MCF 10A (cell line): ENCODE measurements at regions not wholly inside any gene's neighbourhood (a gene's known extent, or its start where the extent isn't known, plus 50 kb on each side); places are given as distances from the start of the nearest gene placed in this dataset.
A peak's percentile ranks its signal among the peaks of the same experiment; 100 is the strongest.

ENCODE experiments used
- BruUV-seq: library from RNA; stranded (reverse); fragments of 400-500 nt; replicated peaks from 2 replicates; lab custom pipeline; 2021; lab: Mats Ljungman, UMichigan
- CTCF ChIA-PET: fragments of 300-600 bp; sonication (Branson Sonifier 250); formaldehyde crosslinking; extraction: SDS; loops from one replicate; lab custom pipeline; 2021; ENCODE audit warnings: antibody characterized with exemption, inconsistent platforms; lab: Yijun Ruan, JAX
- POLR2A ChIA-PET: fragments of 300-600, 350-650 bp; sonication (Branson Sonifier 250); formaldehyde crosslinking; extraction: SDS; loops from one replicate; lab custom pipeline; 2020; ENCODE audit warnings: antibody characterized with exemption, inconsistent platforms; lab: Yijun Ruan, JAX
- DNase-seq: peaks from one replicate; pipeline ENCODE4 v3.0.0-alpha.2; 2018; ENCODE audit not compliant: unreplicated experiment
- H3K27ac Mint-ChIP-seq: one replicate; pipeline ENCODE4 v1.8.0; 2022; ENCODE audit warnings: mild to moderate bottlenecking, low read depth, mixed read lengths; ENCODE audit not compliant: unreplicated experiment
- H3K27me3 Mint-ChIP-seq: one replicate; pipeline ENCODE4 v1.8.0; 2022; ENCODE audit warnings: mixed read lengths; ENCODE audit not compliant: insufficient read depth, unreplicated experiment
- H3K36me3 Mint-ChIP-seq: one replicate; pipeline ENCODE4 v1.8.0; 2022; ENCODE audit warnings: mild to moderate bottlenecking, moderate library complexity, mixed read lengths; ENCODE audit not compliant: insufficient read depth, unreplicated experiment
- H3K4me1 Mint-ChIP-seq: one replicate; pipeline ENCODE4 v1.8.0; 2022; ENCODE audit warnings: mixed read lengths; ENCODE audit not compliant: insufficient read depth, unreplicated experiment
- H3K4me3 Mint-ChIP-seq: one replicate; pipeline ENCODE4 v1.8.0; 2022; ENCODE audit warnings: mild to moderate bottlenecking, moderate library complexity, mixed read lengths; ENCODE audit not compliant: unreplicated experiment
- H3K9me3 Mint-ChIP-seq: one replicate; pipeline ENCODE4 v1.8.0; 2022; ENCODE audit warnings: mixed read lengths; ENCODE audit not compliant: unreplicated experiment
- intact Hi-C: fragments of 100-400 bp; cut with micrococcal nuclease; formaldehyde crosslinking; loops from 2 replicates; pipeline ENCODE4 v1.14.1; 2022
- TF ChIP-seq, protein P1 (sequence below): fragments of 200-600 bp; IDR thresholded peaks from one replicate; pipeline ENCODE4 v1.8.0; 2022; ENCODE audit warnings: antibody characterized with exemption, mild to moderate bottlenecking; ENCODE audit not compliant: unreplicated experiment

DNA sequence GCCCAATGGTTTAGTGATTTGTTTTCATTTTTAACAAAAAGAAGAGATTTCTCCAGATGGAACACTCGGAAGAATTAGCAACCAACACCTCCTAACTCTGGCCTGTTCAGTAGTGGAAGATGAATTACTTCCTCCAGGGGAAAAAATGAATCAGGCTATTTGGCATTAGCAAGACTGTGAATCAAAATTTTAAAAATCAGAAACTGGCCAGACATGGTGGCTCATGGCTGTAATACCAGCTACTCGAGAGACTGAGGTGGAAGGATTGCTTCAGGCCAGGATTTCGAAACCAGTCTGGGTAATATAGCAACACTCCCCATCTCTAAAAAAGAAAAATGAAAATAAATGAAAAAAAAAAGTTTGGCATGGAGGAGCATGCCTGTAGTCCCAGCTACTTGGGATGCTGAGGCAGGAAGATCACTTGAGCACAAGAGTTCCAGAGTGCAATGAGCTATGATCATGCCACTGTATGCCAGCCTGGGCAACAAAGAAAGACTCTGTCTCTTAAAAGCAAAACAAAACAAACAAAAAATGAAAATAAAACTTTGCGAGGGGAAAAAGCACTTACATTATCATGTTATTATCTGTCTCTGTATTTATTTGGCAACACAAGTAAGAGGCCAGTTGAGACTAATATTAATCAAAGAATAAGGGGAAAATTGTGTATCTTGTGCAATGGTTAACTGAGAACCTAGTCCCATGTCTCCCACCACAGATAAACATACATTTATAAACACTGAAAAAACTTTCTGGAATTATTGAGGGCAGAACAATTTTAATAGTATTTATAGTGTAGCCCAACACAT, 796.3 kb upstream of the ANO3 start:
- peaks cover 5% of the 10 kb centered on the region for H3K4me1 Mint-ChIP-seq
- no peaks in the 10 kb centered on the region for H3K27me3 Mint-ChIP-seq
- ChIA-PET POLR2A (no interaction called here), CTCF (no interaction called here)
- intact Hi-C loops: no loop called here
- peak; percentile 30 for DNase-seq
- no peak overlapping the region for H3K27ac Mint-ChIP-seq
- no TSS peak for BruUV-seq
- no peaks in the 10 kb centered on the region for H3K9me3 Mint-ChIP-seq
- TF ChIP-seq, protein P1, sequence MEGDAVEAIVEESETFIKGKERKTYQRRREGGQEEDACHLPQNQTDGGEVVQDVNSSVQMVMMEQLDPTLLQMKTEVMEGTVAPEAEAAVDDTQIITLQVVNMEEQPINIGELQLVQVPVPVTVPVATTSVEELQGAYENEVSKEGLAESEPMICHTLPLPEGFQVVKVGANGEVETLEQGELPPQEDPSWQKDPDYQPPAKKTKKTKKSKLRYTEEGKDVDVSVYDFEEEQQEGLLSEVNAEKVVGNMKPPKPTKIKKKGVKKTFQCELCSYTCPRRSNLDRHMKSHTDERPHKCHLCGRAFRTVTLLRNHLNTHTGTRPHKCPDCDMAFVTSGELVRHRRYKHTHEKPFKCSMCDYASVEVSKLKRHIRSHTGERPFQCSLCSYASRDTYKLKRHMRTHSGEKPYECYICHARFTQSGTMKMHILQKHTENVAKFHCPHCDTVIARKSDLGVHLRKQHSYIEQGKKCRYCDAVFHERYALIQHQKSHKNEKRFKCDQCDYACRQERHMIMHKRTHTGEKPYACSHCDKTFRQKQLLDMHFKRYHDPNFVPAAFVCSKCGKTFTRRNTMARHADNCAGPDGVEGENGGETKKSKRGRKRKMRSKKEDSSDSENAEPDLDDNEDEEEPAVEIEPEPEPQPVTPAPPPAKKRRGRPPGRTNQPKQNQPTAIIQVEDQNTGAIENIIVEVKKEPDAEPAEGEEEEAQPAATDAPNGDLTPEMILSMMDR: no peak
- H3K36me3 Mint-ChIP-seq: no peaks in the 10 kb centered on the region
- H3K4me3 Mint-ChIP-seq: no peak overlapping the region

DNA sequence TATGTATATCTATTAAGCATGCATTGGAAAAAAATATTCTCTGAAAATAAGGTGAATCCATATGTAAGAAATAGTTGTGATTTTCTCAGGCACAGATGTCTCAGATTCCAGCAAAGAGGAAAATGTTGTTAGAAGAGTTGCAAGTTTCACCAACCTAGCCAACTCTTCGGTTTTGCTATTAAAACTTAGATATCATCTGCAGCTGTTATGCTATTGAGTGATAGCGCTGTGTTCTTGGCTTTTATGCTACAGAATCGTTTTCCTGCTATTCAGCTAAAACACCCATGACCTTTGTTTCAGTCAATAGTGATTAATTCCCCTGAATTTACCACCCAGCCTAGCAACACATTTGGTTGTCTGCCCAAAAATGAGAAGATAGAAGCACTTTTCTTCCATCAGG, 795.6 kb upstream of the ANO3 start:
- intact Hi-C loops: no loop called here
- no TSS peak for BruUV-seq
- CTCF ChIA-PET: no interaction called here

GRCh38 chr11:25537393-25537792, 794.5 kb upstream of the ANO3 start:
- intact Hi-C loops: no loop called here
- H3K9me3 Mint-ChIP-seq: no peaks in the 10 kb centered on the region
- DNase-seq: no peak
- H3K4me1 Mint-ChIP-seq: peaks cover 5% of the 10 kb centered on the region
- no peak overlapping the region for H3K4me3 Mint-ChIP-seq
- no peaks in the 10 kb centered on the region for H3K36me3 Mint-ChIP-seq
- H3K27ac Mint-ChIP-seq: no peak overlapping the region
- TF ChIP-seq, protein P1: no peak
- H3K27me3 Mint-ChIP-seq: no peaks in the 10 kb centered on the region
- no TSS peak for BruUV-seq
- ChIA-PET CTCF (no interaction called here), POLR2A (no interaction called here)

More for the DNA sequence above, 795.6 kb upstream of the ANO3 start:
- H3K9me3 Mint-ChIP-seq: no peaks in the 10 kb centered on the region
- DNase-seq: no peak
- no peak overlapping the region for H3K27ac Mint-ChIP-seq
- no peaks in the 10 kb centered on the region for H3K27me3 Mint-ChIP-seq
- POLR2A ChIA-PET: no interaction called here
- no peaks in the 10 kb centered on the region for H3K36me3 Mint-ChIP-seq
- no peak overlapping the region for H3K4me3 Mint-ChIP-seq
- TF ChIP-seq, protein P1: no peak
- peaks cover 5% of the 10 kb centered on the region for H3K4me1 Mint-ChIP-seq

DNA sequence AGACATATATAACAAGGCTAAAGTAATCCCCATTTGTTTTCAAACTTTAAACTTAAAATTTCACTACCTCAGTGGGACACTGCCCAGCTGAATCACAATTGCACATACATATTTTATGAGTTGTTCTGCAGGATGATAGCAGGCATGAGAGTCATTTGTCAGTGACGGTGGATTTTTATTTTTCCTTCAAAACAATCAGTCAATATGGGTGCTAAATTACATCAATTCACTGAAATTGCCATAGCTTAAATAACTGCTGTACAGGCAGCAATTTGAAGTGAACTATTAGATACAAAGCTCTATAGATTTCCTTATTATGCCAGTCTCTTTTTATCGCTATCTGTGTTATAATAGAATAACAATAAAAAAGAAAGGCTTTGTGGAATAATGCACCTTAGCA, 784.6 kb upstream of the ANO3 start:
- Mint-ChIP-seq H3K4me1 (peaks cover 5% of the 10 kb centered on the region), H3K27me3 (no peaks in the 10 kb centered on the region), H3K27ac (no peak overlapping the region), H3K9me3 (peaks cover 8% of the 10 kb centered on the region), H3K36me3 (no peaks in the 10 kb centered on the region), H3K4me3 (no peak overlapping the region)
- CTCF ChIA-PET: interaction anchor here (1.0 kb wide), 1 partner anchor 71 kb away, joined by 4 read pairs; no protein-coding TSS in a partner anchor
- intact Hi-C loops: no loop called here
- DNase-seq: no peak
- TF ChIP-seq, protein P1: no peak
- POLR2A ChIA-PET: no interaction called here
- BruUV-seq: no TSS peak
